Prostate gland (tissue), 2 donors: ENCODE measurements at regions not wholly inside any gene's neighbourhood (a gene's known extent, or its start where the extent isn't known, plus 50 kb on each side); places are given as distances from the start of the nearest gene placed in this dataset.

Experiments
- POLR2AphosphoS5 ChIP-seq: sonication (generic); formaldehyde crosslinking; IDR thresholded peaks from one replicate; pipeline ENCODE4 v1.6.1; 2017; ENCODE audit warnings: antibody characterized with exemption
- TF ChIP-seq, protein P1 (sequence below), 4 experiments: fragments of 200-600 bp in 2 of 4; fragments of 450-650 bp in 2 of 4; sonication (generic) in 2 of 4; IDR thresholded peaks; 1 replicate in 3 of 4; 2 replicates in 1 of 4; pipeline ENCODE4 v1.5.1; 2016 to 2019; ENCODE audit warnings: antibody characterized with exemption in 4 of 4, mild to moderate bottlenecking in 2 of 4, moderate library complexity in 2 of 4

DNA sequence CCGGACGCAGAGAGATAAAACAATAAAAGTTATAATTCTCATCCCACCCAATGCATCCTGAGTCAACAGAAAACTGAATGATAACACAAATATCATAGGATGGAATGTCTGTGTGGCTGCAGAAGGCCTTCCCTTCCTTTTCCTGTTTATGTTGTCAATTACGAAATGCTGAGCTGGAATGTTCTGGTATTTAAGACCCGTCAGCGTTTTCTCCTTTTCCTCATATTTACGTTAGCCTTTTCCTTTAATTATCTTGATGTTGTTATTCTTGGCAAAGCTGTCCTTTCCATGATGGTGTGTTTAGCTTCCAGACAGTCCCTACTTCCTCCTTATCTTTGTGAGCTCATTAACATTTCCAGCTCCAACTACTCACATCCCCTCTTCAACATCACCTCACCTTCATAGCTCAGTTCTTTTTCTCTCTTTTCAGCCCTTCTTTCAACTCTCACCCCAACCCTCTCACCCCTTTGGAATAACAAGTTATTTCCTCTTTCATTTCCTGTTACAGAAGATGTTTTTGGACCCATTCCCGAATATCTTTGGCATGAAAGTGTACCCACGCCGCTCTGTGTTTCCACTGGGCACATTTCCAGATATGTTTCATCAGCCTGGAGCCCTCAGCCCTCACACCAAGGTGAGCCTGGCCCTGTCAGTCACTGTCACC lies 221.6 kb downstream of the NR2F1-AS1 start:
- TF ChIP-seq, protein P1, sequence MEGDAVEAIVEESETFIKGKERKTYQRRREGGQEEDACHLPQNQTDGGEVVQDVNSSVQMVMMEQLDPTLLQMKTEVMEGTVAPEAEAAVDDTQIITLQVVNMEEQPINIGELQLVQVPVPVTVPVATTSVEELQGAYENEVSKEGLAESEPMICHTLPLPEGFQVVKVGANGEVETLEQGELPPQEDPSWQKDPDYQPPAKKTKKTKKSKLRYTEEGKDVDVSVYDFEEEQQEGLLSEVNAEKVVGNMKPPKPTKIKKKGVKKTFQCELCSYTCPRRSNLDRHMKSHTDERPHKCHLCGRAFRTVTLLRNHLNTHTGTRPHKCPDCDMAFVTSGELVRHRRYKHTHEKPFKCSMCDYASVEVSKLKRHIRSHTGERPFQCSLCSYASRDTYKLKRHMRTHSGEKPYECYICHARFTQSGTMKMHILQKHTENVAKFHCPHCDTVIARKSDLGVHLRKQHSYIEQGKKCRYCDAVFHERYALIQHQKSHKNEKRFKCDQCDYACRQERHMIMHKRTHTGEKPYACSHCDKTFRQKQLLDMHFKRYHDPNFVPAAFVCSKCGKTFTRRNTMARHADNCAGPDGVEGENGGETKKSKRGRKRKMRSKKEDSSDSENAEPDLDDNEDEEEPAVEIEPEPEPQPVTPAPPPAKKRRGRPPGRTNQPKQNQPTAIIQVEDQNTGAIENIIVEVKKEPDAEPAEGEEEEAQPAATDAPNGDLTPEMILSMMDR (IDR thresholded peaks at IDR 0.05), result no peak
- no peak for TF ChIP-seq POLR2AphosphoS5
